RPMI8226 (cell line): ENCODE measurements at regions not wholly inside any gene's neighbourhood (a gene's known extent, or its start where the extent isn't known, plus 50 kb on each side); places are given as distances from the start of the nearest gene placed in this dataset.

Experiments
- DNase-seq: peaks from one replicate; pipeline ENCODE4 v3.0.0-alpha.2; 2015

DNA sequence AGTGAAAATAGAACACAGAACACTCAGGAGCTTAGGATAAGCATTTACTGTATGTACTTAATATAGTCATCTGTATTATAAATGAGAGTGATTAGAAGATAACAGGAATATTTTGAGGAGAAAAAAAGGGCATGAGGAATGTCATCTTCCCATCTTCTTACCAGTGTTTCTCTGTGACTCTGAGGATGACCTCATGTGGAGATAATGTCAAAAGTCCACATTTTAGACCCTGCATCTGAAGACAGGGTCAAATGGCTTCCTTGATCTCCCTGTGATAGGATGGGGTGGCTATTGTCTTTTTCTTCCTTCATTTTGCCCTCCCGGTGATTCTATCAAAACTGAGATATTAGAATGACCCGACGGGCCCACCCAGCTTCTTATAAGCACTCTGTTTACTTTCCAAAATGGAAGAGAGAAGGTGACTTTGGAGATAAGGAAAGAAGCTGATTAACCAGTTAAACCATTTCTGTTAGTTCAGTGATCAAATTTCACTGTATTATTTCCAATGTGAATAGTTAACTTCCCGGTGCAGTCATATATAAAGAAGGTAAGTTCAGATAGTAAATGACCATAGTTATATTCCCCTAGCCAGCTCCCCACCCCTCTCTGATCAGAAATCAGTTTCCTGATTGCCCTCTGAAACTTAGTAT is 115.7 kb upstream of the SALL4 start:
- no peak for DNase-seq

DNA sequence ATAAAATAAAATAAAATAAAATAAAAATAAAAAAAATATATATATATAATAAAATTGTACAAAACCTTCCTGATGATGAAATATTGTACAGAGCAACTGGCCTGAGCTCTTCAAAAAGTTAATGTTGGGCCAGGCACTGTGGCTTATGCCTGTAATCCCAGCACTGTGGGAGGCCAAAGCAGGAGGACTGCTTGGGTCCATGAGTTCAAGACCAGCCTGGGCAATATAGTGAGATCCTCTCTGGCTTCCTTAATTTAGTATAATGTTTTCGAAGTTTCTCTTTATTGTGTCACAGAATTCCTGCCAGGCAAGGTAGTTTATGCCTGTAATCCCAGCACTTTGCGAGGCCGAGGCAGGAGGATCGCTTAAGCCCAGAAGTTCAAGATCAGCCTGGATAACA is 113.9 kb upstream of the SALL4 start:
- DNase-seq, result no peak

DNA sequence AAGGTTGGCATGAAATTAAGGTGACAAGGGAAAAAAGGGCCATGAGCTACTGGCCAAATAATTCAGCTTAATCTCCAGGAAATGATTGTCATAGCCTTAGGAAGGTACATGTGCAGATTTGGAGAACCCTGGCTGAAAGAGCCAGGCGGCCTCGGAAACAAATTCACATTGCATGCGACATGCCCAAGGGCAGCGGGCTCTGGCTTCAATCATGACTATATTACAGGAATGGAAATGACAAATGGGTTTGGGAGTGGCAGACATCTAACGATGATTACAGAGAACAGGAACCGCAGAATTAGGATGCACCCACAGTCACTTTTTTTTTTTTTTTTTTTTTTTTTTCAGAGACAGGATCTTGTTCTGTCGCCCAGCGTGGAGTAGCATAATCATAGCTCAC is 112.4 kb upstream of the SALL4 start:
- no peak for DNase-seq

DNA sequence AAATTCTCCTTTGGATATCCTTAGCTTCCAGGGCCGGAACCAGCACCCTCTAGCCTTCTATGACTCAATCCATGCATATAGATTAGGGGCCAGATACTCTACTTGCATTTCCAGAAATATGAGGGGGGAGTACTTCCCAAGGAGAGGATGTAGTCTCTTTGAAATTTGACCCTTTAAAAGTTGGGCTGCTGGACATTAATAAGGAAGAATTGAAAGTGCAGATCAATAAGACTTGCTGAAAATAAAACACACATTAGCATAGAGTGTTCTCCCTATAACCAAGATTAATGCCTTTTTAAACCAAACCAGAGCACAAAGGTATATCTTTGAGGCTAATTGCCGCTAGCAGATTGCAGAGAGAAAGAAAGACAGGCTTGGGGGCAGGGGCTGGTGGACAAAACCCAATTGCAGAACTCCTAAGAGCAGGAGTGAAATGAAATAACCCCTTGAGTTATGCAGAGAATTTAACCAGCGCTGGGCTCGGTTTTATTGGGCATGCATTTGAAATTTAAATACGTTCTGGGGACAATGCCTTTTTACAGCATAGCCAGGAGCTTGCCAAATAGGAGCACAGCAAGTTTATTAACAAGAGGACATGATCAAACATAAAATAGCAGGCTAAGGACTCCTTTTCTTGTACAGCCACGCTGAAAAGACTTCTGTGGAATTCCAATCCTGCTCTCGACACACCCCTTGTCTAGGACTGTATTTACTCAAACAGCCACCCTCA is 108.2 kb upstream of the SALL4 start:
- no peak for DNase-seq

GRCh38 chr20:51906679-51907078 is 104.4 kb upstream of the SALL4 start:
- no peak for DNase-seq

GRCh38 chr20:51906049-51906448 is 103.7 kb upstream of the SALL4 start:
- DNase-seq, result no peak

DNA sequence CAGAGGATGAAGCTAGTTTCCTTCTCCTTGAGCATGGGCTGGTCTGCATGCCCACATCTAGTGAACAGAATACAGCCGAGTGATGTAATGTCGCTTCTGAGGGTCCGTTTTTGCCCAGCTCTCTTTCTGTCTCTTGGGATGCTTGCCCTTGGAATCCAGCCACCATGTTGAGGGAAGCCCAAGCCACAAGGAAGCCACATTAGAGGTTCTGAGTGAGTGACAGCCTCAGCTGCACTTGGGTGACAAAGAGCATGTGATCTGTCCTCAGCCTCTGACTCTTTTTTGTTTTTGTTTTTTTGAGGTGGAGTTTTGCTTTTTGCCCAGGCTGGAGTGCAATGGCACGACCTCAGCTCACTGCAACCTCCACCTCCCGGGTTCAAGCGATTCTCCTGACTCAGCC is 100.6 kb upstream of the SALL4 start:
- DNase-seq, result no peak

- no peak for DNase-seq
These were observed 98.1 kb upstream of the SALL4 start for GRCh38 chr20:51900443-51900842.

DNA sequence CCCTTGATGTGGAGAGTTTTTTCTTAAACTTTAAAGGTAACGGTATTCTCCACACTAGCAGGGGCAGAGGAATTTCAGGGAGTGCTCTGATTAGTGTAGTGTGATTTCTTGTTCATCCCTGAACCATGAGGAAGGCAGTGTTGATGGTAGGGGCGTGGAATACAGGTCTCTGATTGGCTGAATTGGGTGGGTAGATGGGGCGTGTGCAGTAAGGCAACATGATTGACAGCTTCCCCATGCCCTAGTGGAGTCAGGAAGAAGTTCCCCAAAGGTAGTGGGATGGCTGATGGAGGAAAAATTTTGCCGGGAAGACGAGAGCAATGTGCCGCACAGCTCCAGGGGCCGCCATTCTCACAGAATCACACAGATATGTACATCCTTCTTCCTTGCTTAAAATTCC is 97.4 kb upstream of the SALL4 start:
- no peak for DNase-seq

- no peak for DNase-seq
These were observed 96.5 kb upstream of the SALL4 start for GRCh38 chr20:51898788-51899187.

- DNase-seq, result no peak
These were observed 92.3 kb upstream of the SALL4 start for GRCh38 chr20:51894619-51895018.

GRCh38 chr20:51894201-51894600 is 91.9 kb upstream of the SALL4 start:
- DNase-seq, result no peak

- no peak for DNase-seq
These were observed 91.4 kb upstream of the SALL4 start for GRCh38 chr20:51893723-51894122.

GRCh38 chr20:51890003-51890402 is 87.7 kb upstream of the SALL4 start:
- DNase-seq, result no peak

DNA sequence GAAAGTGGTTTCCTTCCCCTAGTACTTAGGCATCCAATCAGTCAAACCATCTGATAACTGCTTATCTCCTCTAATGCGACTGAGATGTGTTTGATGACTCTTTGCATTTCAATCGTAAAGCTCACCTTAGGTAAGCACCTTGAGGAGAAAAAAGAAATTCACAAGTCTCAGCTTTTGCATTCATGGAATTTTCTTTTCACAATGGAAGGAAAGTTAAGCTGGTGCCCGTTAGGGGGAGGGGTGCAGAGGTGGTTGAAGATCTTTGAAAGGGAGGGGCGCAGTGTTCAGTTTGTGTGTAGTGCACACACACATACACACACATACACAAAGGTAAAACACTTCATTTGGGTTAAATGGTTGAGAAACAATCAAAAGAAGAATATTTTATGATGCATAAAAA is 87.1 kb upstream of the SALL4 start:
- DNase-seq, result no peak

DNA sequence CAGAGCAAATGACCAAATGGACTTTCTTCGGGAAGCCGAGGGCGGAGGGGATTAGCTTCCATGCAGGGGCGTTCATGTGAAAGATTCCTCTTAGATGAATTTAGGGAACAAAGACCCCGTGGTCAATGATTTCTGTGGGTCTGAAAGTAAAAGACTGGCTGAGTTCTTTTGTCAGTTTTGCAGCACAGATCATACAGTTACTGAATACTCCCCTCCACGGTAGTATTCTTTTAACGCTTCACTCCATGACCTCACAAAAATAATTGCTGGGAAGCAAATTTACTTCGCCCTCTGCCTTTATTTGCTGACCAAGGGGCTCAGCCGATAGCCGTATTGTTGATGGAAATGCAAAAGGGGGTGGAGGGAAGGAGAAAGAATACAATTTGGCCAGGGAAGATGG is 86.0 kb upstream of the SALL4 start:
- DNase-seq, result no peak

DNA sequence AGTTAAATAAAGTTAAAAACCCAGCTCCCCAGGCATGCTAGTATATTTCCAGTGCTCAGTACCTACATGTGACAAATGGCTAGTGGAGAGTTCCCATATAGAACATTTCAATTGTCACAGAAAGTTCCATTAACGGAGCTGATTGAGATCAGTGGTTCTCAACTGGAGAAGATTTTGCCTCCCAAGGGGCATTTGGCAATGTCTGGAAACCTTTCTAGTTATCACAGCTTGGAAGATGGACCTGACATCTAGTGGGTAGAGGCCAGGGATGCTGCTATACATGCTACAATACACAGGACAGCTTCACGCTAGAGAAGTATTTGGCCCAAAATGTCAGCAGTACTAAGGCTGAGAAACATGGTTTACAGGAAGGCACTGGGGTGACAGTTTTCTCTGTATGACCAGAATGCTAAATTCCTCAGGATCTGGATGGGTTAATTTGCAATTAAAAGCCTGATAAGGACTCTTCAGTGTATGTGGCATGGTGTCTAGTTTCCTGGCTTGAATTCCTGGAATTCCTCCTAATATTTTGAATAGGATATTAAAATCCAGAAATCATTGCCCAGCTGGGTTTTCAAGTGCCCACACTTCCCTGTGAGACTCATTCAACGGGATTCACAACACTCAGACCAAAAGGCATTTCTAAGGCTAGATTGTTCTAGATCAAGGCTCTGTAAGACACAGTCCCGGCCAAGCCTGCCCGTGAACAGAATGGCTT is 84.7 kb upstream of the SALL4 start:
- no peak for DNase-seq

- DNase-seq, result no peak
These were observed 84.0 kb upstream of the SALL4 start for GRCh38 chr20:51886341-51886740.

GRCh38 chr20:51884561-51884960 is 82.2 kb upstream of the SALL4 start:
- no peak for DNase-seq

GRCh38 chr20:51880188-51880587 is 77.9 kb upstream of the SALL4 start:
- no peak for DNase-seq

DNA sequence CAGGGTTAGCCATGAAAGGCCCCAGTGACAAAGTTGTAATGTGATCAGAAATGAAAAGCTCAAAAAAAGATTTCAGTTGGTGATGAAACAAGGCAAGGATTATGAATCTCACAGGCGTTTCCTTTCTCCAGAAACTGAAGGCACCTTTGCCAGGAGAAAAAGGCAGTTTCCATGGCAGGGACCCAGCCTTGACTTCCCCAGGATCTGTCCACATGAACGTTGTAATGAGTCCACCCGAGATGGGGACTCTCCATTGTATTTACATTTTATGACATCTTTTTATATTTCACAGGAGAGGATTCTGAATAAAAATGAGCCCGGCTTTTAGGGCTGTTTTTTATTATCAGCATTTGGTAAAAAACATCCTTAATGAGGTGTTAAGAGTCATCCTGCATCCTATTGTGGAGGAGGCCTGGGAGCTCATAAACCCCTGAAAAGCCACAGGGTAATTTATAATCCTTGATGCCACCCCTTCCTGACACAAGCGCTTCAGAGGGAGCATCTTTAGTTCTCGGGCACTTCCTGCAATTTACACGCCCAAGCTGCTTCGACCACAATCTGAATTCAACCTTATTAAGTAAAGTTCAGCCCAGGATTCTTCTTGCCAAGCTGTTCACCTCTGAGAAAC is 74.1 kb upstream of the SALL4 start:
- no peak for DNase-seq

DNA sequence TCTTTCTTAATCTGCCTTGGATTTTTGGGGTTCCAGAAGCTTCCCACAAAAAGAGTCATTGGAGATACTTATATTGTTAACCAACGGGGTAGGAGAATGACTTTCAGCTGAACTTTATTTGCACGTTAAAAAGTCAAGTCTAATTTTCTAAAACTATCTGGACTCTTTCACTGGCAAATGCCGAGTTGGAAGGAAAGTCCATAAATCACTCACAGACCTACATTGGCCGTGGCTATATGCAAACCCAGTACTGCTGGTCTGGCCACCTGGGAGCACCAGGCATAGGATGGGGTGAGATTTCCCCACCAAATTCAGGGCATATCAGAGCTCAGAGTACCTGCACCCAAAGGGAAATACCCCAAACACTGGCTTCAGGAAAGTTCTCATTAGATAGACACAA is 71.3 kb upstream of the SALL4 start:
- DNase-seq, result no peak

GRCh38 chr20:51871943-51872342 is 69.6 kb upstream of the SALL4 start:
- DNase-seq, result no peak

- no peak for DNase-seq
These were observed 66.7 kb upstream of the SALL4 start for GRCh38 chr20:51869002-51869401.
